ENCODE measurements at regions not wholly inside any gene's neighbourhood (a gene's known extent, or its start where the extent isn't known, plus 50 kb on each side); places are given as distances from the start of the nearest gene placed in this dataset.

- TF ChIP-seq FOXK2 (IDR thresholded peaks at IDR 0.05), result no peak
- no peak for TF ChIP-seq SP1 (IDR thresholded peaks at IDR 0.05)
- TF ChIP-seq BHLHE40 (IDR thresholded peaks at IDR 0.05; ENCODE audit: borderline replicate concordance), result no peak
- no peak for TF ChIP-seq HDGF (IDR thresholded peaks at IDR 0.05; ENCODE audit: borderline replicate concordance)
- TF ChIP-seq FOXA1 (IDR thresholded peaks at IDR 0.05), result no peak
- no peak for TF ChIP-seq NFRKB (IDR thresholded peaks at IDR 0.05)
- no peak for TF ChIP-seq ELF4 (IDR thresholded peaks at IDR 0.05)
- TF ChIP-seq FOXM1 (IDR thresholded peaks at IDR 0.05; ENCODE audit: borderline replicate concordance), result no peak
- TF ChIP-seq PKNOX1 (IDR thresholded peaks at IDR 0.05), result no peak
- TF ChIP-seq ZNF384 (IDR thresholded peaks at IDR 0.05), result no peak
- no peak for TF ChIP-seq SUZ12 (IDR thresholded peaks at IDR 0.05)
- TF ChIP-seq TARDBP (IDR thresholded peaks at IDR 0.05), result no peak
- TF ChIP-seq L3MBTL2 (conservative IDR thresholded peaks at IDR 0.05), result no peak
Measured at GRCh38 chr3:117252651-117253050, 543.1 kb downstream of the TUSC7 start.
